Osteocyte (in vitro differentiated cells): ENCODE measurements at regions not wholly inside any gene's neighbourhood (a gene's known extent, or its start where the extent isn't known, plus 50 kb on each side); places are given as distances from the start of the nearest gene placed in this dataset.

Source experiments
- DNase-seq: peaks from one replicate; pipeline ENCODE4 v3.0.0; 2021; ENCODE audit warnings: mixed read lengths; ENCODE audit not compliant: unreplicated experiment; ENCODE audit errors: extremely low spot score
- H3K27ac Mint-ChIP-seq: one replicate; pipeline ENCODE4 v1.8.0; 2021; ENCODE audit warnings: mild to moderate bottlenecking, mixed read lengths; ENCODE audit not compliant: unreplicated experiment
- H3K27me3 Mint-ChIP-seq: one replicate; pipeline ENCODE4 v1.8.0; 2021; ENCODE audit warnings: mixed read lengths; ENCODE audit not compliant: unreplicated experiment
- H3K36me3 Mint-ChIP-seq: one replicate; pipeline ENCODE4 v1.8.0; 2021; ENCODE audit warnings: mixed read lengths; ENCODE audit not compliant: unreplicated experiment
- H3K4me1 Mint-ChIP-seq: one replicate; pipeline ENCODE4 v1.8.0; 2021; ENCODE audit warnings: mixed read lengths; ENCODE audit not compliant: unreplicated experiment
- H3K4me3 Mint-ChIP-seq: one replicate; pipeline ENCODE4 v1.8.0; 2021; ENCODE audit warnings: mild to moderate bottlenecking, moderate library complexity, mixed read lengths; ENCODE audit not compliant: unreplicated experiment
- H3K9me3 Mint-ChIP-seq: one replicate; pipeline ENCODE4 v1.8.0; 2021; ENCODE audit warnings: mixed read lengths; ENCODE audit not compliant: unreplicated experiment
- CTCF ChIP-seq: fragments of 200-600 bp; sonication (generic); IDR thresholded peaks from 2 replicates; pipeline ENCODE4 v1.5.0; 2021; ENCODE audit warnings: antibody characterized with exemption, mild to moderate bottlenecking, moderate library complexity

GRCh38 chr6:167502471-167502870 lies 177.6 kb downstream of the TTLL2 start:
- Mint-ChIP-seq H3K4me1 (peaks cover 5% of the 10 kb centered on the region), H3K27ac (no peak overlapping the region), H3K9me3 (no peaks in the 10 kb centered on the region), H3K4me3 (no peak overlapping the region), H3K27me3 (peaks cover 16% of the 10 kb centered on the region), H3K36me3 (no peaks in the 10 kb centered on the region)
- no peak for DNase-seq
- no peak for TF ChIP-seq CTCF

GRCh38 chr6:167504385-167504961 lies 179.6 kb downstream of the TTLL2 start:
- H3K4me3 Mint-ChIP-seq, result no peak overlapping the region
- peaks cover 23% of the 10 kb centered on the region for H3K27me3 Mint-ChIP-seq
- H3K27ac Mint-ChIP-seq, result no peak overlapping the region
- H3K9me3 Mint-ChIP-seq, result no peaks in the 10 kb centered on the region
- no peak for TF ChIP-seq CTCF
- no peaks in the 10 kb centered on the region for H3K36me3 Mint-ChIP-seq
- no peak for DNase-seq
- H3K4me1 Mint-ChIP-seq, result no peaks in the 10 kb centered on the region

GRCh38 chr6:167505199-167505598 lies 180.3 kb downstream of the TTLL2 start:
- DNase-seq, result no peak
- Mint-ChIP-seq H3K4me1 (no peaks in the 10 kb centered on the region), H3K4me3 (no peak overlapping the region), H3K36me3 (no peaks in the 10 kb centered on the region), H3K9me3 (no peaks in the 10 kb centered on the region), H3K27me3 (peaks cover 23% of the 10 kb centered on the region), H3K27ac (no peak overlapping the region)
- TF ChIP-seq CTCF, result no peak

GRCh38 chr6:167505782-167506181 lies 180.9 kb downstream of the TTLL2 start:
- Mint-ChIP-seq H3K9me3 (no peaks in the 10 kb centered on the region), H3K36me3 (no peaks in the 10 kb centered on the region), H3K4me1 (no peaks in the 10 kb centered on the region), H3K27ac (no peak overlapping the region), H3K27me3 (peaks cover 27% of the 10 kb centered on the region), H3K4me3 (no peak overlapping the region)
- no peak for DNase-seq
- no peak for TF ChIP-seq CTCF

- H3K36me3 Mint-ChIP-seq, result no peaks in the 10 kb centered on the region
- H3K27ac Mint-ChIP-seq, result no peak overlapping the region
- peaks cover 28% of the 10 kb centered on the region for H3K27me3 Mint-ChIP-seq
- H3K4me1 Mint-ChIP-seq, result no peaks in the 10 kb centered on the region
- DNase-seq, result no peak
- H3K4me3 Mint-ChIP-seq, result no peak overlapping the region
- H3K9me3 Mint-ChIP-seq, result no peaks in the 10 kb centered on the region
- no peak for TF ChIP-seq CTCF
Measured at GRCh38 chr6:167506443-167507301, 181.8 kb downstream of the TTLL2 start.
